Osteocyte (in vitro differentiated cells): ENCODE measurements at regions not wholly inside any gene's neighbourhood (a gene's known extent, or its start where the extent isn't known, plus 50 kb on each side); places are given as distances from the start of the nearest gene placed in this dataset.
"Not testable (repeated sequence)": the region's sequence is repeated elsewhere in the genome, so short reads cannot be mapped to it uniquely, and the experiment has no call there.

Source experiments
- DNase-seq: peaks from one replicate; pipeline ENCODE4 v3.0.0; 2021; ENCODE audit warnings: mixed read lengths; ENCODE audit not compliant: unreplicated experiment; ENCODE audit errors: extremely low spot score
- H3K27ac Mint-ChIP-seq: one replicate; pipeline ENCODE4 v1.8.0; 2021; ENCODE audit warnings: mild to moderate bottlenecking, mixed read lengths; ENCODE audit not compliant: unreplicated experiment
- H3K27me3 Mint-ChIP-seq: one replicate; pipeline ENCODE4 v1.8.0; 2021; ENCODE audit warnings: mixed read lengths; ENCODE audit not compliant: unreplicated experiment
- H3K36me3 Mint-ChIP-seq: one replicate; pipeline ENCODE4 v1.8.0; 2021; ENCODE audit warnings: mixed read lengths; ENCODE audit not compliant: unreplicated experiment
- H3K4me1 Mint-ChIP-seq: one replicate; pipeline ENCODE4 v1.8.0; 2021; ENCODE audit warnings: mixed read lengths; ENCODE audit not compliant: unreplicated experiment
- H3K4me3 Mint-ChIP-seq: one replicate; pipeline ENCODE4 v1.8.0; 2021; ENCODE audit warnings: mild to moderate bottlenecking, moderate library complexity, mixed read lengths; ENCODE audit not compliant: unreplicated experiment
- H3K9me3 Mint-ChIP-seq: one replicate; pipeline ENCODE4 v1.8.0; 2021; ENCODE audit warnings: mixed read lengths; ENCODE audit not compliant: unreplicated experiment
- TF ChIP-seq, protein P1 (sequence below): fragments of 200-600 bp; sonication (generic); IDR thresholded peaks from 2 replicates; pipeline ENCODE4 v1.5.0; 2021; ENCODE audit warnings: antibody characterized with exemption, mild to moderate bottlenecking, moderate library complexity

DNA sequence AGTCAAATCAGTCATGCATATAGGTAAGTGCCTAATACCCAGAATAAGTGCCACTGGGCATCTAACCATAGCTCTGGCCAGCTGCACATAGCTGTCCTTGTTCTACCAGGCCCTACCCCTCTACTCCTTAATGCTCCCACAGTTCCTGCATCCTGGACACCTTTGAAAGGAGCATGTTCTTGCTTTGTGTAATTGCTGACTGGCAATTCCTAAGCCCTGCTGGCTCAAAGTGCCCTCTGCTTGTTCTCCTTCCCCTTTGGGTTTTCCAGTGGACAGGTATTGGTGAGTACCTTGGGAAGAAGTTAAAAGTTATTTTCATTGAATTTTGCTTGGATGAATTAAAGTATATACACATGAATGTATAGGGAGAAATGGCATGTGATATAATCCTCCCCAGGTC lies 516.4 kb downstream of the ETNK1 start:
- no peak for DNase-seq
- Mint-ChIP-seq H3K27ac (no peak overlapping the region), H3K4me1 (peaks cover 7% of the 10 kb centered on the region), H3K9me3 (peaks cover 12% of the 10 kb centered on the region), H3K4me3 (no peak overlapping the region), H3K36me3 (no peaks in the 10 kb centered on the region), H3K27me3 (no peaks in the 10 kb centered on the region)
- TF ChIP-seq, protein P1, sequence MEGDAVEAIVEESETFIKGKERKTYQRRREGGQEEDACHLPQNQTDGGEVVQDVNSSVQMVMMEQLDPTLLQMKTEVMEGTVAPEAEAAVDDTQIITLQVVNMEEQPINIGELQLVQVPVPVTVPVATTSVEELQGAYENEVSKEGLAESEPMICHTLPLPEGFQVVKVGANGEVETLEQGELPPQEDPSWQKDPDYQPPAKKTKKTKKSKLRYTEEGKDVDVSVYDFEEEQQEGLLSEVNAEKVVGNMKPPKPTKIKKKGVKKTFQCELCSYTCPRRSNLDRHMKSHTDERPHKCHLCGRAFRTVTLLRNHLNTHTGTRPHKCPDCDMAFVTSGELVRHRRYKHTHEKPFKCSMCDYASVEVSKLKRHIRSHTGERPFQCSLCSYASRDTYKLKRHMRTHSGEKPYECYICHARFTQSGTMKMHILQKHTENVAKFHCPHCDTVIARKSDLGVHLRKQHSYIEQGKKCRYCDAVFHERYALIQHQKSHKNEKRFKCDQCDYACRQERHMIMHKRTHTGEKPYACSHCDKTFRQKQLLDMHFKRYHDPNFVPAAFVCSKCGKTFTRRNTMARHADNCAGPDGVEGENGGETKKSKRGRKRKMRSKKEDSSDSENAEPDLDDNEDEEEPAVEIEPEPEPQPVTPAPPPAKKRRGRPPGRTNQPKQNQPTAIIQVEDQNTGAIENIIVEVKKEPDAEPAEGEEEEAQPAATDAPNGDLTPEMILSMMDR = no peak

DNA sequence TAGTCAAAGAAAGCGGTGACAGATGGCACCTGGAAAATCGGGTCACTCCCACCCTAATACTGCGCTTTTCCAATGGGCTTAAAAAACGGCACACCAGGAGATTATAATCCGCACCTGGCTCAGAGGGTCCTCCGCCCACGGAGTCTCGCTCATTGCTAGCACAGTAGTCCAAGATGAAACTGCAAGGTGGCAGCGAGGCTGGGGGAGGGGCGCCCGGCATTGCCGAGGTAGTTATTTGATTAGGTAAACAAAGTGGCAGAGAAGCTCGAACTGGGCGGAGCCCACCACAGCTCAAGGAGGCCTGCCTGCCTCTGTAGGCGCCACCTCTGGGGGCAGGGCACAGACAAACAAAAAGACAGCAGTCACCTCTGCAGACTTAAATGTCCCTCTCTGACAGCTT lies 521.1 kb downstream of the ETNK1 start:
- H3K4me3 Mint-ChIP-seq, H3K36me3 Mint-ChIP-seq, H3K27ac Mint-ChIP-seq, DNase-seq, H3K4me1 Mint-ChIP-seq, H3K27me3 Mint-ChIP-seq: not testable (repeated sequence)
- H3K9me3 Mint-ChIP-seq = peaks cover 20% of the 10 kb centered on the region

DNA sequence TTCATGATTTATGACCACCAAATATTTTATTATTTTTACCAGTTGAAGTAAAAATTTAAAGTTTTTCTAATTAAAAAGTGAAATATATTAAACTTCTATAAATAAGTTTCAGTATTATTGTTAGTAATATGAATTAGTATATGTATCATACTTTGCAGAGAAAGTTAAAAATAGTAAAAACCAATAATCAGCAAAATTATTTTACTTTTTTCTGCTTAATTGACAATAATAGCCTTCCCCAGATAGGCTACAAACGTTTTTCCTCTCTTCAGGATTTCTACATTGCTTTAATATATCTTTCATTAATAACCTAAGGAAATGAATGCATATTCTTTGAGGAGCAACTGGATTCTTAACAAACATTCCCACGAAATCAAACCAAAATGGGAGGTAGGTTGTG lies 543.5 kb downstream of the ETNK1 start:
- no peaks in the 10 kb centered on the region for H3K36me3 Mint-ChIP-seq
- no peak overlapping the region for H3K27ac Mint-ChIP-seq
- TF ChIP-seq, protein P1 = no peak
- H3K4me1 Mint-ChIP-seq = peaks cover 2% of the 10 kb centered on the region
- DNase-seq = no peak
- H3K4me3 Mint-ChIP-seq = no peak overlapping the region
- peaks cover 12% of the 10 kb centered on the region for H3K9me3 Mint-ChIP-seq
- no peaks in the 10 kb centered on the region for H3K27me3 Mint-ChIP-seq

DNA sequence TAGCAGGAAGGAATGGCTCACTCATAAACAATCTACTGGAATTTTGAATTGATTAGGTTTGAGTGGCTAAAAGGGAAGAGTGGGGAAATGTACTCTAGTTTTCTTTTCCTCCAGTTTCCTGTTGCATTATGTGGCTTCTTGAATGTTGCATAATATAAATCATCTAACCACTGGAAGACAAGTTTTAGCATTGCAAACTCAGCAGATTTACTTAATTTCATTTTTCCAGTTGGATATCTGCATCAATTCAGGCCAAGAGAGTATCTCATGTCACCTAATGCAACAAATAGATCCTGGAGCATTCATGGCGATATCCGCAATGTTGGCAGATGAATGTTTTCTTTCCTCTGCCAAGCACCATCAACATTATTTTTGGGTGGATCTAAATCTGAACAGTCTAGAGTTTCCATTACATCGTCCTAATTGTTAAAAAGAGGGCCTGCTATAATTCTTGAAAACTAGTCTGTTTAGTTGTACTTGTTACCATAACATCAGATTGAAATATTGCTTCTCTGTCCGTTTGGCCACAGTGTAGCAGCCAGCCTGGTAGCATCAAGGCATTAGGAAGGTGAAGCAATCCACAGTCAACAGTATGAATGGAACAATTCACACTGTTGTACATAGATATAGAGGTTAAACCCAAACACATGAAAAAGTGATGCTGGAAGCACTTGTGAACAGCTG lies 544.2 kb downstream of the ETNK1 start:
- Mint-ChIP-seq H3K4me3 (no peak overlapping the region), H3K9me3 (peaks cover 18% of the 10 kb centered on the region), H3K36me3 (no peaks in the 10 kb centered on the region), H3K4me1 (peaks cover 2% of the 10 kb centered on the region), H3K27me3 (no peaks in the 10 kb centered on the region), H3K27ac (no peak overlapping the region)
- TF ChIP-seq, protein P1 = no peak
- DNase-seq = no peak

DNA sequence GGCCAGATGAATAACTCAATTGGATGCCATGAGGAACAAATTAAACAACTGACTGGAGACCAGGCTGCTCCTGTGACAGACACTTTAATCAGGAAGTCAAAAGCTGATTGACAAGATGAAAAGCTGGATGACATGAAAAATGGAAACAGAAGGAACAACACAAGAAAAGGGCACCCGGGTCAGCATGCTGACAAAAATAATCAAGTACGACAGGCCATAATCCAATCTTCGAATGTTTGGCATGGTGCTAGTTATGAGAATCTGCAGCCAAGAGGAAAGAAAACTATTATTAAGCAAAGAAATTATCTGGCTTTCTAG lies 544.7 kb downstream of the ETNK1 start:
- Mint-ChIP-seq H3K4me3 (no peak overlapping the region), H3K27me3 (no peaks in the 10 kb centered on the region), H3K36me3 (no peaks in the 10 kb centered on the region), H3K4me1 (peaks cover 2% of the 10 kb centered on the region), H3K9me3 (peaks cover 19% of the 10 kb centered on the region), H3K27ac (no peak overlapping the region)
- TF ChIP-seq, protein P1 = no peak
- no peak for DNase-seq

DNA sequence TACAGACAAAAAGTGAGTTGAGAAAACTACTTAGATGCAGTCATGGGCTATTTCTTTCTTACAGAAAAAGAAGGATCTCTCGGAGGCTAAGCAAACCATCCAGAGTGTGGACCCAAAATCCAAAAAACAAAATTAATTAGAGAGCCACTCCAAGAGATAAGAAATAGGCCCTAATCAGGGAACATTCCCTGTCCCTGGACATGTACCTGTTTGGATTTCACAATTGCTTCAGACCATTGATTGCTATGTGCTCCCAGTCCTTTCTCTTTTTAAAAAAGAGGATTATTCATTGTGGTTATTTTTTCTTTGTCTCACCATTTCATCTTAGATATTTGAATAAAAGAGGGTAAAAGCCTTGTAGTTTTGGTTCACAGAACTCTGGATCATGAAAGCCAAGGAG lies 549.9 kb downstream of the ETNK1 start:
- no peak for DNase-seq
- Mint-ChIP-seq H3K36me3 (no peaks in the 10 kb centered on the region), H3K4me1 (no peaks in the 10 kb centered on the region), H3K27me3 (no peaks in the 10 kb centered on the region), H3K27ac (no peak overlapping the region), H3K9me3 (peaks cover 8% of the 10 kb centered on the region), H3K4me3 (no peak overlapping the region)
- TF ChIP-seq, protein P1 = no peak
